SK-N-MC (cell line): ENCODE measurements at regions not wholly inside any gene's neighbourhood (a gene's known extent, or its start where the extent isn't known, plus 50 kb on each side); places are given as distances from the start of the nearest gene placed in this dataset.

ENCODE experiments used
- EZH2 ChIP-seq: fragments of 200-600 bp; sonication (generic); IDR thresholded peaks from one replicate; pipeline ENCODE4 v1.6.1; 2017; ENCODE audit warnings: antibody characterized with exemption
- POLR2AphosphoS5 ChIP-seq: IDR thresholded peaks from 2 replicates; pipeline ENCODE4 v1.6.1; 2012; ENCODE audit warnings: mild to moderate bottlenecking, low read depth, low read length, borderline replicate concordance

DNA sequence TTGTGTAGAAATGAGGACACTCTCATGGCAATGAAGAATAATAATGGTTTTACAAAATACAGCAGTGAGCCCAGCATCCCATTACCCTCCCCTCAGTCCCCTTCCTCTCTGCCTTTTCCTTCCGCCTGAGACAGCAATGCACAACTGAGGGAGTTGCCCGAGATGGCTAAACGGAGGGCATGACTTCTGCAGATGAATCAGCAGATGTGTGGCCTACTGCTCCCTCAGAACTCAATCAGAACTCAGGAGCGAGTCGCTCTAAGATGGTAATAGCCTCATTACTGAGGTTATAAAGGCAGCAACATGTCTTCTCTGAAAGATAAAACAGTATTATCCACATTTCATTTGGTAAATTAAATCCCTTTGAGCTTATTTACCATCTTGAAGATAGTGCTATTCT, 326.6 kb downstream of the ENC1 start:
- TF ChIP-seq POLR2AphosphoS5 = no peak
- no peak for TF ChIP-seq EZH2
